Activated B cell treated with CpG ODN at 0.5 μM for 24 hours (primary cell): ENCODE measurements at regions not wholly inside any gene's neighbourhood (a gene's known extent, or its start where the extent isn't known, plus 50 kb on each side); places are given as distances from the start of the nearest gene placed in this dataset.

Source experiments
- ATAC-seq: fragments of 200-7000 bp; cut with Tn5 transposase; one replicate; pipeline ENCODE4 v1.10.0; 2021; ENCODE audit warnings: low read depth, mild to moderate bottlenecking, moderate library complexity
- CTCF ChIA-PET: fragments of 350-600 bp; sonication (Branson Sonifier 250); formaldehyde crosslinking; loops from one replicate; lab custom pipeline; 2021; ENCODE audit warnings: antibody characterized with exemption; lab: Charles Lee
- POLR2A ChIA-PET: fragments of 350-600 bp; sonication (Branson Sonifier 250); formaldehyde crosslinking; loops from one replicate; lab custom pipeline; 2021; ENCODE audit warnings: antibody characterized with exemption; lab: Charles Lee
- DNase-seq: peaks from one replicate; pipeline ENCODE4 v3.0.0; 2022
- H3K27ac Mint-ChIP-seq: one replicate; pipeline ENCODE4 v1.8.0; 2020; ENCODE audit warnings: mixed read lengths
- H3K27me3 Mint-ChIP-seq: one replicate; pipeline ENCODE4 v1.8.0; 2021; ENCODE audit warnings: mixed read lengths
- H3K36me3 Mint-ChIP-seq: one replicate; pipeline ENCODE4 v1.8.0; 2021; ENCODE audit warnings: low read depth, mixed read lengths
- H3K4me1 Mint-ChIP-seq: one replicate; pipeline ENCODE4 v1.8.0; 2021; ENCODE audit warnings: mixed read lengths
- H3K4me3 Mint-ChIP-seq: one replicate; pipeline ENCODE4 v1.8.0; 2020; ENCODE audit warnings: mild to moderate bottlenecking, mixed read lengths
- H3K9me3 Mint-ChIP-seq: one replicate; pipeline ENCODE4 v1.8.0; 2020; ENCODE audit warnings: mixed read lengths
- intact Hi-C: fragments of 100-400 bp; cut with micrococcal nuclease; formaldehyde crosslinking; loops from one replicate; pipeline ENCODE4 v1.15.1; 2024
- TF ChIP-seq, protein P1 (sequence below): fragments of 200-600 bp; IDR thresholded peaks from one replicate; pipeline ENCODE4 v1.8.0; 2022; ENCODE audit warnings: antibody characterized with exemption, mild to moderate bottlenecking

- Mint-ChIP-seq H3K9me3 (no peaks in the 10 kb centered on the region), H3K4me1 (no peaks in the 10 kb centered on the region), H3K27ac (no peak overlapping the region), H3K27me3 (peaks cover 5% of the 10 kb centered on the region), H3K36me3 (no peaks in the 10 kb centered on the region), H3K4me3 (no peak overlapping the region)
- TF ChIP-seq, protein P1, sequence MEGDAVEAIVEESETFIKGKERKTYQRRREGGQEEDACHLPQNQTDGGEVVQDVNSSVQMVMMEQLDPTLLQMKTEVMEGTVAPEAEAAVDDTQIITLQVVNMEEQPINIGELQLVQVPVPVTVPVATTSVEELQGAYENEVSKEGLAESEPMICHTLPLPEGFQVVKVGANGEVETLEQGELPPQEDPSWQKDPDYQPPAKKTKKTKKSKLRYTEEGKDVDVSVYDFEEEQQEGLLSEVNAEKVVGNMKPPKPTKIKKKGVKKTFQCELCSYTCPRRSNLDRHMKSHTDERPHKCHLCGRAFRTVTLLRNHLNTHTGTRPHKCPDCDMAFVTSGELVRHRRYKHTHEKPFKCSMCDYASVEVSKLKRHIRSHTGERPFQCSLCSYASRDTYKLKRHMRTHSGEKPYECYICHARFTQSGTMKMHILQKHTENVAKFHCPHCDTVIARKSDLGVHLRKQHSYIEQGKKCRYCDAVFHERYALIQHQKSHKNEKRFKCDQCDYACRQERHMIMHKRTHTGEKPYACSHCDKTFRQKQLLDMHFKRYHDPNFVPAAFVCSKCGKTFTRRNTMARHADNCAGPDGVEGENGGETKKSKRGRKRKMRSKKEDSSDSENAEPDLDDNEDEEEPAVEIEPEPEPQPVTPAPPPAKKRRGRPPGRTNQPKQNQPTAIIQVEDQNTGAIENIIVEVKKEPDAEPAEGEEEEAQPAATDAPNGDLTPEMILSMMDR = no peak
- POLR2A ChIA-PET = no interaction called here
- intact Hi-C loops = no loop called here
- CTCF ChIA-PET = no interaction called here
- DNase-seq = no peak
- no peak for ATAC-seq
Measured at GRCh38 chr2:44075541-44075940, 79.8 kb upstream of the LRPPRC start.

GRCh38 chr2:44077942-44078511 is 82.2 kb upstream of the LRPPRC start:
- Mint-ChIP-seq H3K9me3 (no peaks in the 10 kb centered on the region), H3K4me1 (peaks cover 7% of the 10 kb centered on the region), H3K27ac (no peak overlapping the region), H3K27me3 (no peaks in the 10 kb centered on the region), H3K4me3 (no peak overlapping the region), H3K36me3 (no peaks in the 10 kb centered on the region)
- intact Hi-C loops = no loop called here
- ChIA-PET CTCF (no interaction called here), POLR2A (no interaction called here)
- DNase-seq (no peak), ATAC-seq (no peak)
- TF ChIP-seq, protein P1 = no peak

GRCh38 chr2:44079686-44080085 is 83.9 kb upstream of the LRPPRC start:
- Mint-ChIP-seq H3K36me3 (no peaks in the 10 kb centered on the region), H3K4me1 (peaks cover 7% of the 10 kb centered on the region), H3K27ac (no peak overlapping the region), H3K9me3 (no peaks in the 10 kb centered on the region), H3K27me3 (no peaks in the 10 kb centered on the region), H3K4me3 (no peak overlapping the region)
- CTCF ChIA-PET = no interaction called here
- no peak for ATAC-seq
- TF ChIP-seq, protein P1 = no peak
- intact Hi-C loops = no loop called here
- POLR2A ChIA-PET = no interaction called here
- no peak for DNase-seq

- CTCF ChIA-PET = interaction anchor here (0.8 kb wide), 1 partner anchor 39 kb away, joined by 3 read pairs; no protein-coding TSS in a partner anchor
- Mint-ChIP-seq H3K27me3 (no peaks in the 10 kb centered on the region), H3K4me3 (no peak overlapping the region), H3K36me3 (no peaks in the 10 kb centered on the region), H3K4me1 (peaks cover 17% of the 10 kb centered on the region), H3K27ac (no peak overlapping the region), H3K9me3 (no peaks in the 10 kb centered on the region)
- intact Hi-C loops = no loop called here
- DNase-seq = no peak
- TF ChIP-seq, protein P1 = no peak
- no peak for ATAC-seq
- POLR2A ChIA-PET = no interaction called here
Measured at GRCh38 chr2:44083054-44083453, 85.6 kb upstream of the PPM1B start.

DNA sequence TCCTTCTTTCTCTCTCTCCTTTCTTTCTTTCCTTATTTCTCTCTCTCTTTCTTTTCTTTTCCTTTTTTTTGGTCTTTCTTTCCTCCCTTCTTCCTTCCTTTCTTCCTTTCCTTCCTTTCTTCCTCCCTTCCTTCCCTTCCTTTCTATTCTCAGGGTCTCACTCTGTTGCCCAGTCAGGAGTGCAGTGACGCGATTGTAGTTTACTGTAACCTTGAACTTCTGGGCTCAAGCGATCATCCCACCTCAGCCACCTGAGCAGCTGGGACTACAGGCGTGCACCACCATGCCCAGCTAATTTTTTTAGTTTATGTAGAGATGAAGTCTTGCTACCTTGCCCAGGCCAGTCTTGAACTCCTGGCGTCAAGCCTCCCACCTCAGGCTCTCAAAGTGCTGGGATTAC is 83.8 kb upstream of the PPM1B start:
- Mint-ChIP-seq H3K27me3 (no peaks in the 10 kb centered on the region), H3K4me1 (peaks cover 18% of the 10 kb centered on the region), H3K36me3 (no peaks in the 10 kb centered on the region), H3K27ac (no peak overlapping the region), H3K9me3 (no peaks in the 10 kb centered on the region), H3K4me3 (no peak overlapping the region)
- ChIA-PET POLR2A (no interaction called here), CTCF (no interaction called here)
- intact Hi-C loops = no loop called here
- ATAC-seq = no peak
- no peak for DNase-seq
- TF ChIP-seq, protein P1 = no peak
